ENCODE measurements at regions not wholly inside any gene's neighbourhood (a gene's known extent, or its start where the extent isn't known, plus 50 kb on each side); places are given as distances from the start of the nearest gene placed in this dataset.

- DNase-seq (ENCODE audit: low read depth in 1 of 2, low spot score in 2 of 2) = no peak
- H4K91ac ChIP-seq (replicated peaks; ENCODE audit: insufficient read length, low read length) = no peak overlapping the region
- no peaks in the 10 kb centered on the region for H3K27me3 ChIP-seq (replicated peaks in 1 of 4; ENCODE audit: control insufficient read depth in 3 of 4, extremely low read depth in 1 of 4, insufficient read depth in 3 of 4, low read length in 3 of 4)
- H4K8ac ChIP-seq (ENCODE audit: extremely low read depth, insufficient read depth, low read length) = no peak overlapping the region
- H3K27ac ChIP-seq (ENCODE audit: low read depth, low read length) = no peak overlapping the region
- no peak overlapping the region for H3K4me3 ChIP-seq (ENCODE audit: extremely low read depth in 1 of 4, insufficient read depth in 2 of 4, low read depth in 3 of 4, low read length in 4 of 4)
- H3K9ac ChIP-seq (replicated peaks in 1 of 4; ENCODE audit: extremely low read depth in 1 of 4, low read depth in 3 of 4, low read length in 3 of 4) = no peak overlapping the region
- no peak overlapping the region for H2BK12ac ChIP-seq (ENCODE audit: low read depth, low read length)
- no peak overlapping the region for H2BK20ac ChIP-seq (ENCODE audit: low read length)
- H4K5ac ChIP-seq (ENCODE audit: insufficient read length, low read depth, low read length) = no peak overlapping the region
- H3K18ac ChIP-seq (ENCODE audit: extremely low read depth, low read length) = no peak overlapping the region
- no peaks in the 10 kb centered on the region for H4K20me1 ChIP-seq (replicated peaks in 1 of 2; ENCODE audit: control insufficient read depth in 1 of 2, insufficient read depth in 2 of 2, low read length in 2 of 2)
- no peak overlapping the region for H2AFZ ChIP-seq (ENCODE audit: low read length)
- no peaks in the 10 kb centered on the region for H3K9me3 ChIP-seq (ENCODE audit: insufficient read depth in 2 of 2, low read depth in 1 of 2, low read length in 1 of 2)
- no peaks in the 10 kb centered on the region for H3K23me2 ChIP-seq (ENCODE audit: low read depth, low read length)
- ChIA-PET CTCF (ENCODE audit: partially characterized antibody) (no interaction called here), POLR2A (ENCODE audit: partially characterized antibody) (no interaction called here)
- no peak overlapping the region for H3K14ac ChIP-seq (ENCODE audit: insufficient read length)
- H3K4ac ChIP-seq (replicated peaks; ENCODE audit: insufficient read length, low read depth, low read length) = no peak overlapping the region
- no peak for FAIRE-seq
- WGBS, 2 experiments (ENCODE audit: extremely low coverage in 1 of 2, insufficient coverage in 1 of 2, insufficient read length in 1 of 2, insufficient replicate concordance in 2 of 2, low coverage in 1 of 2, low lambda C conversion rate in 2 of 2, missing lambda C conversion rate in 1 of 2) = 95% methylated on average over 2 of the region's 2 CpGs; no CpG with 5 or more reads in 1 of the 2 experiments
- no peak overlapping the region for H3K23ac ChIP-seq (ENCODE audit: insufficient read length)
- H3K79me2 ChIP-seq (ENCODE audit: control insufficient read depth in 1 of 2, insufficient read depth in 2 of 2, low read length in 2 of 2) = no peaks in the 10 kb centered on the region
- H3K4me2 ChIP-seq (ENCODE audit: insufficient read depth in 1 of 2, low read depth in 2 of 2, low read length in 2 of 2) = no peak overlapping the region
- H2AK5ac ChIP-seq (ENCODE audit: low read depth, low read length) = no peak overlapping the region
- H2BK5ac ChIP-seq (ENCODE audit: low read depth, low read length) = no peak overlapping the region
- H3K4me1 ChIP-seq (replicated peaks in 1 of 4; ENCODE audit: control insufficient read depth in 3 of 4, insufficient read depth in 4 of 4, low read length in 3 of 4) = no peaks in the 10 kb centered on the region
- H3K56ac ChIP-seq (replicated peaks; ENCODE audit: insufficient read length, low read depth, low read length) = no peak overlapping the region
- H2BK120ac ChIP-seq (replicated peaks; ENCODE audit: low read depth, low read length) = no peak overlapping the region
- no peaks in the 10 kb centered on the region for H3K36me3 ChIP-seq (ENCODE audit: control insufficient read depth in 2 of 4, insufficient read depth in 4 of 4, low read length in 3 of 4)
- no peak overlapping the region for H2BK15ac ChIP-seq (ENCODE audit: low read length)
- no peaks in the 10 kb centered on the region for H3K79me1 ChIP-seq (ENCODE audit: low read depth, low read length)
- TF ChIP-seq SP4 (IDR thresholded peaks at IDR 0.05; ENCODE audit: low read length) (no peak), TAF7 (optimal IDR thresholded peaks at IDR 0.05; ENCODE audit: borderline replicate concordance, low read depth, low read length) (no peak), CTCF (IDR thresholded peaks at IDR 0.05; ENCODE audit: control extremely low read depth in 1 of 3, insufficient read depth in 1 of 3, low read depth in 1 of 3, low read length in 3 of 3) (no peak), MAX (IDR thresholded peaks at IDR 0.05) (no peak), SIRT6 (IDR thresholded peaks at IDR 0.05; ENCODE audit: low read length) (no peak), TEAD4 (IDR thresholded peaks at IDR 0.05; ENCODE audit: low read depth, low read length) (no peak), EZH2 (IDR thresholded peaks at IDR 0.05; ENCODE audit: low read depth, low read length, severe bottlenecking) (no peak), POU5F1 (IDR thresholded peaks at IDR 0.05; ENCODE audit: low read depth, low read length) (no peak), NANOG (IDR thresholded peaks at IDR 0.05; ENCODE audit: insufficient read depth, low read depth, low read length, poor library complexity, severe bottlenecking) (no peak), CHD2 (IDR thresholded peaks at IDR 0.05; ENCODE audit: low read length) (no peak), BCL11A (IDR thresholded peaks at IDR 0.05; ENCODE audit: low read depth in 2 of 2, low read length in 2 of 2) (no peak), CBX5 (IDR thresholded peaks at IDR 0.05; ENCODE audit: low read depth, low read length) (no peak)
Measured at GRCh38 chr5:84725946-84726570, 341.4 kb upstream of the EDIL3 start.

Data from H1 (cell line).